Activated B cell treated with CpG ODN at 0.5 μM for 24 hours (primary cell): ENCODE measurements at regions not wholly inside any gene's neighbourhood (a gene's known extent, or its start where the extent isn't known, plus 50 kb on each side); places are given as distances from the start of the nearest gene placed in this dataset.

Experiments used
- ATAC-seq: fragments of 200-7000 bp; cut with Tn5 transposase; one replicate; pipeline ENCODE4 v1.10.0; 2021; ENCODE audit warnings: low read depth, mild to moderate bottlenecking, moderate library complexity
- CTCF ChIA-PET: fragments of 350-600 bp; sonication (Branson Sonifier 250); formaldehyde crosslinking; loops from one replicate; lab custom pipeline; 2021; ENCODE audit warnings: antibody characterized with exemption; lab: Charles Lee
- POLR2A ChIA-PET: fragments of 350-600 bp; sonication (Branson Sonifier 250); formaldehyde crosslinking; loops from one replicate; lab custom pipeline; 2021; ENCODE audit warnings: antibody characterized with exemption; lab: Charles Lee
- DNase-seq: peaks from one replicate; pipeline ENCODE4 v3.0.0; 2022
- H3K27ac Mint-ChIP-seq: one replicate; pipeline ENCODE4 v1.8.0; 2020; ENCODE audit warnings: mixed read lengths
- H3K27me3 Mint-ChIP-seq: one replicate; pipeline ENCODE4 v1.8.0; 2021; ENCODE audit warnings: mixed read lengths
- H3K36me3 Mint-ChIP-seq: one replicate; pipeline ENCODE4 v1.8.0; 2021; ENCODE audit warnings: low read depth, mixed read lengths
- H3K4me1 Mint-ChIP-seq: one replicate; pipeline ENCODE4 v1.8.0; 2021; ENCODE audit warnings: mixed read lengths
- H3K4me3 Mint-ChIP-seq: one replicate; pipeline ENCODE4 v1.8.0; 2020; ENCODE audit warnings: mild to moderate bottlenecking, mixed read lengths
- H3K9me3 Mint-ChIP-seq: one replicate; pipeline ENCODE4 v1.8.0; 2020; ENCODE audit warnings: mixed read lengths
- intact Hi-C: fragments of 100-400 bp; cut with micrococcal nuclease; formaldehyde crosslinking; loops from one replicate; pipeline ENCODE4 v1.15.1; 2024
- TF ChIP-seq, protein P1 (sequence below): fragments of 200-600 bp; IDR thresholded peaks from one replicate; pipeline ENCODE4 v1.8.0; 2022; ENCODE audit warnings: antibody characterized with exemption, mild to moderate bottlenecking

DNA sequence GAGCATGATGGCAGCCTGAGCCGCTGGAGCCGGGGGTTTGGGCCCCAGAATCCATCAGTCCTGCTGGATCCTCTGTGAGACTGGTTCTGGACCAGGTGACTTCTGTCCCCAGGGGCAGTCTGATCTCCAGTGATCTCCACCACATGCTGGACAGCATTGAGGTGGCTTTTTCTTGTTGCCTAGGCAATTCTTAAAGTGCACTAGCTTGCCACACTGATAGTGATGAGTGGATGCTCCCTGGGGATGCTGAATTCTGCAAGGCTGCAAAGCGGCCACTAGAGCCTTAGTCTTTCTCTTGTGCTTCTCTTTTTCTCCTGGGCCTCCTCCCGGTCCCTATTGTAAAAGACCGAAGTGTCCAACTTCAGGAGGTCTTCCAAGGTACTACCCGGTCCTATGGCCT is 70.4 kb upstream of the ATP11B start:
- ChIA-PET CTCF (no interaction called here), POLR2A (no interaction called here)
- TF ChIP-seq, protein P1, sequence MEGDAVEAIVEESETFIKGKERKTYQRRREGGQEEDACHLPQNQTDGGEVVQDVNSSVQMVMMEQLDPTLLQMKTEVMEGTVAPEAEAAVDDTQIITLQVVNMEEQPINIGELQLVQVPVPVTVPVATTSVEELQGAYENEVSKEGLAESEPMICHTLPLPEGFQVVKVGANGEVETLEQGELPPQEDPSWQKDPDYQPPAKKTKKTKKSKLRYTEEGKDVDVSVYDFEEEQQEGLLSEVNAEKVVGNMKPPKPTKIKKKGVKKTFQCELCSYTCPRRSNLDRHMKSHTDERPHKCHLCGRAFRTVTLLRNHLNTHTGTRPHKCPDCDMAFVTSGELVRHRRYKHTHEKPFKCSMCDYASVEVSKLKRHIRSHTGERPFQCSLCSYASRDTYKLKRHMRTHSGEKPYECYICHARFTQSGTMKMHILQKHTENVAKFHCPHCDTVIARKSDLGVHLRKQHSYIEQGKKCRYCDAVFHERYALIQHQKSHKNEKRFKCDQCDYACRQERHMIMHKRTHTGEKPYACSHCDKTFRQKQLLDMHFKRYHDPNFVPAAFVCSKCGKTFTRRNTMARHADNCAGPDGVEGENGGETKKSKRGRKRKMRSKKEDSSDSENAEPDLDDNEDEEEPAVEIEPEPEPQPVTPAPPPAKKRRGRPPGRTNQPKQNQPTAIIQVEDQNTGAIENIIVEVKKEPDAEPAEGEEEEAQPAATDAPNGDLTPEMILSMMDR = no peak
- Mint-ChIP-seq H3K27me3 (no peaks in the 10 kb centered on the region), H3K9me3 (no peaks in the 10 kb centered on the region), H3K36me3 (no peaks in the 10 kb centered on the region), H3K4me3 (no peak overlapping the region), H3K27ac (no peak overlapping the region), H3K4me1 (no peaks in the 10 kb centered on the region)
- ATAC-seq = no peak
- intact Hi-C loops = no loop called here
- no peak for DNase-seq

DNA sequence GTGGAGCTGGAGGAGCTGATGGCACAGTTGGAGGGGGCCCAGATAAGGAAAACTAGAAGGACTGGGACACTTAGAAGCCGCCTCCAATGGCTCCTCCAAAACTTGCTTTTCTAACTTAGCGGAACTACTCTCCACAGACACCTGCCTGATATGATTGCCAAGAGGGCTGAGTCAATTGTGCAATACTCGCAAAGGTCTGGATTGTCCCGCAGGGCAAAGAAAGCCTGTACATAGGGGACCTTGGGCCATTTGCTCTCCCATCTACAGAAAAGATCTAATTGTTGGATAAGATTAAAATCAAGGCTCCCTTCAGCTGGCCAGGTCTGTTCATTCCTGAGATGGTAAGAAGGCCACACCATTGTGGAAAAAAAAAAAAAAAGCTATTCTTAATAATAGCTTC is 69.7 kb upstream of the ATP11B start:
- peaks cover 6% of the 10 kb centered on the region for H3K4me1 Mint-ChIP-seq
- H3K4me3 Mint-ChIP-seq = no peak overlapping the region
- H3K27me3 Mint-ChIP-seq = no peaks in the 10 kb centered on the region
- CTCF ChIA-PET = interaction anchor here (0.6 kb wide), 1 partner anchor 10 kb away, joined by 5 read pairs; no protein-coding TSS in a partner anchor
- intact Hi-C loops = no loop called here
- DNase-seq (no peak), ATAC-seq (no peak)
- H3K27ac Mint-ChIP-seq = no peak overlapping the region
- no peaks in the 10 kb centered on the region for H3K36me3 Mint-ChIP-seq
- H3K9me3 Mint-ChIP-seq = no peaks in the 10 kb centered on the region
- POLR2A ChIA-PET = interaction anchor here (0.6 kb wide), 1 partner anchor 72 kb away, joined by 3 read pairs; no protein-coding TSS in a partner anchor
- TF ChIP-seq, protein P1 = no peak

DNA sequence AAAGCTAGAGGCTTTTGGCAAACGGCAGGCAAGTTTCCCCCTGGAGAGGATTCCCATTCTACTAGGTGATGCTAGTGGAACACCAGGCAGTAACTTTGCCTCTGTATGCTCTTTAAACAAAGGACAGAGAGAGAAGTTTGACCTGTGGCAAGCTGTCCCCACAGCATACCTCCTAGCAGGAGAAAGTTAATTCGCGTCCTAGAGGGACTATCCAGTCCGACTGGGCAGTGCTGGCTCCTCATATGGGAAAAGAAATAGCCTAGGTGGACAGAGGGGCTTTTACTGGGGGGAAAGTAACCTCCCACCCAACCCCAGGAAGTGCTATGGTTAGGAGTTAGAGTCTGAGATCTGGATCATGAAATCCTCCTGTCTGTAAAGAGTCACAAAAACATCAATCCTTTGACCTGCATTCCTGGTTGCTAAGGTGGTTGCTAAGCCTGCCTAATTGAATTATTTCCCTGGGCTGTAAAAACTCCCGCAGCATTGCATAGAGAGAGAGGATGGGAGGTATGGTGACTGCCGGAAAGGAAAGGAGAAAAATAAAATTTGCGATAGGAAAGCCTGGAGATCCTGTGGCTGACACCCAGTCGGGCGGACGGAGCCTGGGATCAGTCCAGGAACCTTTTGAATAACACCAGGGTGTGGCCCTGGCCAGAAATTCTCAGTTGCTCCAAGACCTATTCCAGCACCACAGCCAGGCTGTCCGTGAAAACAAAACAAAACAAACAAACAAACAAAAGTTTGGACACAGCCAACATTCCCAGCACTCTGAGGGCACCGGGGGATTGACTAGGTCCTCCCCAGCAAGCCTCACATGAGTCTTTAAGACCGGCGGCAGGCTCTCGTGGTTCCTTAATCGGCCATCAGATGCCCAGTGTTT is 67.7 kb upstream of the ATP11B start:
- no peak for DNase-seq

DNA sequence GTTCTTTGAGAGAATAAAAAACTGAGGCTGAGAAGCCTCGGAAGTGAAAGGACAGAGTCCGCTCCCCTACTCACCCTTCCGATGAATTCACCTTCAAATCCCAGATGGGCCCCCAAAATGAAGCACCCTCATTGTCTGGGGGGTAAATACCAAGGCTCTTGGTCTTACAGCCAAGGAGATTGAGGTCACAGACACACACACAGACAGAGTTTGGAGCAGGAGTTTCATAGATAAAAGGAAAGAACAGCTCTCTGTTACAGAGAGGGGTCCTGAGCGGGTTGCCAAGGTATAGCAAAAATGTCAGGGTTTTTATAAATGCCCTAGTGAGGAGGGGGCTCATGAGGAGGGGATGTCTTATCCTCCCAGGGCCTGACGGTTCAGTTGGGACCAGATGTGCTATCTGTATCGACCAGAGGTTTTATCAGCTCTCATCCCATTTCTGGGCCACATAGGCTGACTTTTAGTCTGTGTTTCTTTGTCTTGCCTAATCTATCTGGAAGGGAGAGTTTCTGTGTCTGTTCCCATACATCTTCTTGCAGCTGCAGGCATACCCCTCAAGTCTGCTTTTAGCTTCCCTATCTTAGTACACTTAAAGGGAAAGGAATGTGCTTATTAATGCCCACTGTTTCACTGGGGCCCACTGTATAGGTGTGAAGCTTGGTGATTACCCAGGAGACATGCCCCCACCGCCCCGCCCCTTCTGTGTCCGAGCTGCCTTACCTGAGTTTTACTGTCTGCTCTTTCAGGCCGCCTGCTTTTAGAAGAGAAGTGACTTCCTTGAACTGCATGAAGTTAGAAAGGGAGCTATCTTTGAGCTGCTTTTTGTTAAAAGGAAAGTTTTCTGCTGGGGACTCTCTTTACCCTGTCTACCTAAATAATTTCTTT is 66.8 kb upstream of the ATP11B start:
- no peak overlapping the region for H3K4me3 Mint-ChIP-seq
- no peaks in the 10 kb centered on the region for H3K9me3 Mint-ChIP-seq
- no peak overlapping the region for H3K27ac Mint-ChIP-seq
- H3K27me3 Mint-ChIP-seq = no peaks in the 10 kb centered on the region
- peaks cover 24% of the 10 kb centered on the region for H3K4me1 Mint-ChIP-seq
- TF ChIP-seq, protein P1 = no peak
- no peaks in the 10 kb centered on the region for H3K36me3 Mint-ChIP-seq
- ATAC-seq (no peak), DNase-seq (no peak)
- ChIA-PET CTCF (no interaction called here), POLR2A (interaction anchor here (0.5 kb wide), 1 partner anchor 62 kb away, joined by 3 read pairs; no protein-coding TSS in a partner anchor)
- intact Hi-C loops = no loop called here

More for the DNA sequence above, 67.7 kb upstream of the ATP11B start:
- Mint-ChIP-seq H3K4me3 (no peak overlapping the region), H3K27me3 (no peaks in the 10 kb centered on the region), H3K9me3 (no peaks in the 10 kb centered on the region), H3K4me1 (peaks cover 20% of the 10 kb centered on the region), H3K27ac (no peak overlapping the region), H3K36me3 (no peaks in the 10 kb centered on the region)
- CTCF ChIA-PET = no interaction called here
- no peak for ATAC-seq
- POLR2A ChIA-PET = no interaction called here
- intact Hi-C loops = no loop called here
- TF ChIP-seq, protein P1 = no peak

DNA sequence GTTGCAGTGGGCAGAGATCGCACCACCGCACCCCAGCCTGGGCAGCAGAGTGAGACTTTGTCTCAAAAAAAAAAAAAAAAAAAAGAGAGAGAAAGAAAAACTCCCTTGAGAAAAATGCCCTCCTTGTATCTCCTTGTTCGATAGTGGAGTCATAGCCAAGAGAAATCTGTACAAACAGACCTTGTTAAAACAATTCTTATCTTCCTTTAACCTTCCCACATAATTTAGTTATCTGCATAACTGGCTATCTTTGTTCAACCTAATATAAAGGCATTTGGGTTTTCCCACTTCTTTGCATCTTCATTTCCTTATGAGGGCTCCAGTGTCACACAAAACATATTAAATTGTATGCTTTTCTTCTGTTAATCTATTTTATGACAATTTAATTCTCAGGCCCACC is 65.1 kb upstream of the ATP11B start:
- Mint-ChIP-seq H3K4me3 (no peak overlapping the region), H3K9me3 (no peaks in the 10 kb centered on the region), H3K27me3 (no peaks in the 10 kb centered on the region), H3K27ac (no peak overlapping the region), H3K36me3 (no peaks in the 10 kb centered on the region), H3K4me1 (peaks cover 40% of the 10 kb centered on the region)
- no peak for DNase-seq
- TF ChIP-seq, protein P1 = no peak
- intact Hi-C loops = no loop called here
- ChIA-PET POLR2A (no interaction called here), CTCF (interaction anchor here (1.0 kb wide), 1 partner anchor 14 kb away, joined by 3 read pairs; no protein-coding TSS in a partner anchor)
- ATAC-seq = no peak
